Endothelial cell (in vitro differentiated cells): ENCODE measurements at regions not wholly inside any gene's neighbourhood (a gene's known extent, or its start where the extent isn't known, plus 50 kb on each side); places are given as distances from the start of the nearest gene placed in this dataset.

Source experiments
- DNase-seq: peaks from one replicate; pipeline ENCODE4 v3.0.0; 2021; ENCODE audit warnings: low spot score
- H3K27ac Mint-ChIP-seq: one replicate; pipeline ENCODE4 v1.8.0; 2021; ENCODE audit warnings: mixed read lengths, inconsistent platforms; ENCODE audit not compliant: unreplicated experiment
- H3K27me3 Mint-ChIP-seq: one replicate; pipeline ENCODE4 v1.8.0; 2021; ENCODE audit warnings: mild to moderate bottlenecking, moderate library complexity, mixed read lengths, inconsistent platforms; ENCODE audit not compliant: unreplicated experiment
- H3K36me3 Mint-ChIP-seq: one replicate; pipeline ENCODE4 v1.8.0; 2021; ENCODE audit warnings: mild to moderate bottlenecking, low read depth, mixed read lengths, inconsistent platforms; ENCODE audit not compliant: unreplicated experiment
- H3K4me1 Mint-ChIP-seq: one replicate; pipeline ENCODE4 v1.8.0; 2021; ENCODE audit warnings: mild to moderate bottlenecking, mixed read lengths, inconsistent platforms; ENCODE audit not compliant: unreplicated experiment
- H3K4me3 Mint-ChIP-seq: one replicate; pipeline ENCODE4 v1.8.0; 2021; ENCODE audit warnings: mild to moderate bottlenecking, mixed read lengths, inconsistent platforms; ENCODE audit not compliant: unreplicated experiment
- H3K9me3 Mint-ChIP-seq: one replicate; pipeline ENCODE4 v1.8.0; 2021; ENCODE audit warnings: mixed read lengths, inconsistent platforms; ENCODE audit not compliant: unreplicated experiment
- CTCF ChIP-seq: fragments of 200-600 bp; sonication (generic); IDR thresholded peaks from one replicate; pipeline ENCODE4 v1.5.0; 2021; ENCODE audit warnings: antibody characterized with exemption; ENCODE audit not compliant: unreplicated experiment

GRCh38 chr22:34462795-34463194 is 542.5 kb upstream of the LARGE1 start:
- no peak for DNase-seq
- TF ChIP-seq CTCF, result no peak
- Mint-ChIP-seq H3K4me3 (no peak overlapping the region), H3K27me3 (peaks cover 5% of the 10 kb centered on the region), H3K9me3 (peaks cover 28% of the 10 kb centered on the region), H3K4me1 (no peaks in the 10 kb centered on the region), H3K27ac (no peak overlapping the region), H3K36me3 (no peaks in the 10 kb centered on the region)

GRCh38 chr22:34475886-34476285 is 555.6 kb upstream of the LARGE1 start:
- Mint-ChIP-seq H3K27ac (no peak overlapping the region), H3K9me3 (peaks cover 38% of the 10 kb centered on the region), H3K4me3 (no peak overlapping the region), H3K4me1 (no peaks in the 10 kb centered on the region), H3K27me3 (peaks cover 8% of the 10 kb centered on the region), H3K36me3 (no peaks in the 10 kb centered on the region)
- no peak for TF ChIP-seq CTCF
- DNase-seq, result no peak

GRCh38 chr22:34476762-34477161 is 556.5 kb upstream of the LARGE1 start:
- peaks cover 38% of the 10 kb centered on the region for H3K9me3 Mint-ChIP-seq
- no peak for TF ChIP-seq CTCF
- no peaks in the 10 kb centered on the region for H3K4me1 Mint-ChIP-seq
- no peak overlapping the region for H3K27ac Mint-ChIP-seq
- no peak overlapping the region for H3K4me3 Mint-ChIP-seq
- DNase-seq, result no peak
- peaks cover 8% of the 10 kb centered on the region for H3K27me3 Mint-ChIP-seq
- no peaks in the 10 kb centered on the region for H3K36me3 Mint-ChIP-seq

GRCh38 chr22:34481090-34481489 is 560.8 kb upstream of the LARGE1 start:
- Mint-ChIP-seq H3K27ac (no peak overlapping the region), H3K4me3 (no peak overlapping the region), H3K27me3 (peaks cover 8% of the 10 kb centered on the region), H3K36me3 (peaks cover 6% of the 10 kb centered on the region), H3K9me3 (peaks cover 42% of the 10 kb centered on the region), H3K4me1 (no peaks in the 10 kb centered on the region)
- no peak for DNase-seq
- TF ChIP-seq CTCF, result no peak

GRCh38 chr22:34486381-34486780 is 566.1 kb upstream of the LARGE1 start:
- Mint-ChIP-seq H3K4me3 (no peak overlapping the region), H3K4me1 (no peaks in the 10 kb centered on the region)

More at GRCh38 chr22:34486381-34486780, 566.1 kb upstream of the LARGE1 start:
- Mint-ChIP-seq H3K9me3 (peaks cover 48% of the 10 kb centered on the region), H3K36me3 (peaks cover 10% of the 10 kb centered on the region), H3K27me3 (peaks cover 4% of the 10 kb centered on the region), H3K27ac (no peak overlapping the region)
- DNase-seq, result no peak
- TF ChIP-seq CTCF, result no peak
